ENCODE measurements at regions not wholly inside any gene's neighbourhood (a gene's known extent, or its start where the extent isn't known, plus 50 kb on each side); places are given as distances from the start of the nearest gene placed in this dataset.
"Not testable (repeated sequence)": the region's sequence is repeated elsewhere in the genome, so short reads cannot be mapped to it uniquely, and the experiment has no call there.

DNA sequence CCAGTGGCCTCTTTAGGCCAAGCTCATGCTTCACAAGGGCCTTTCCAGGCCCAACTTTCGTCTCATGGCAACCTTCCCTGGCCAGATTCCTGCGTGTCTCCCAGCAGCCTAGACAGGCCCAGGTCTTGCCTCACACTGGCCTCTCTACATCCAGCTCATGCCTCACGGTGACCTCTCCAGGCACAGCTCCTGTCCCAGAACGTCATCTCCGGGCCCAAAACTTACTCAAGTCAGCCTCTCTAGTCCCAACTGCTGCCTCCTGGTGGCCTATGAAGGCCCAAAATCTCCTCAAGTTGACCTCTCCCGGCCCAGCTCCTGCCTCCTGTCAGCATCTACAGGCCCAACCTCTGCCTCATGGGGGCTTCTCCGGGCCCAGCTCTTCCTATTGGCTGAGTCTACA lies 54.3 kb upstream of the METTL14 start:
- not testable (repeated sequence) for TF ChIP-seq EZH2 (IDR thresholded peaks at IDR 0.05; ENCODE audit: borderline replicate concordance, insufficient read depth, low read depth, low read length, poor library complexity, severe bottlenecking); CTCF (IDR thresholded peaks at IDR 0.05)

Data from B cell (primary cell).